Natural killer cell (primary cell): ENCODE measurements at regions not wholly inside any gene's neighbourhood (a gene's known extent, or its start where the extent isn't known, plus 50 kb on each side); places are given as distances from the start of the nearest gene placed in this dataset.

ENCODE experiments used
- ATAC-seq, 3 donors: fragments of 150-1000 bp in 2 of 3; fragments of 200-7000 bp in 1 of 3; cut with Tn5 transposase; 1 replicate in 1 of 3; 2 replicates in 2 of 3; pipeline ENCODE4 v1.10.0; 2021; ENCODE audit warnings: mild to moderate bottlenecking in 2 of 3, moderate library complexity in 2 of 3
- DNase-seq, 2 donors: peaks; one replicate each; pipeline versions ENCODE4 v3.0.0 to v3.0.0-alpha.2; 2013 to 2021; ENCODE audit warnings: mixed read lengths in 1 of 2
- H3K27ac ChIP-seq: one replicate; pipeline ENCODE4 v1.5.1; 2013; ENCODE audit warnings: mild to moderate bottlenecking, low read length
- H3K27me3 ChIP-seq: one replicate; pipeline ENCODE4 v1.6.1; 2013; ENCODE audit warnings: low read length; ENCODE audit not compliant: control insufficient read depth, insufficient read depth
- H3K36me3 ChIP-seq: one replicate; pipeline ENCODE4 v1.6.1; 2013; ENCODE audit warnings: low read length; ENCODE audit not compliant: control insufficient read depth, insufficient read depth
- H3K4me1 ChIP-seq: one replicate; pipeline ENCODE4 v1.6.1; 2013; ENCODE audit warnings: low read length; ENCODE audit not compliant: control insufficient read depth, insufficient read depth
- H3K4me3 ChIP-seq: one replicate; pipeline ENCODE4 v1.5.1; 2013; ENCODE audit warnings: low read length
- H3K9me3 ChIP-seq: one replicate; pipeline ENCODE4 v1.6.1; 2013; ENCODE audit warnings: low read length; ENCODE audit not compliant: control insufficient read depth, insufficient read depth
- H3K27ac Mint-ChIP-seq, 2 donors: one replicate each; pipeline ENCODE4 v1.8.0; 2022; ENCODE audit warnings: mild to moderate bottlenecking in 2 of 2, mixed read lengths in 2 of 2, moderate library complexity in 1 of 2
- H3K27me3 Mint-ChIP-seq, 2 donors: one replicate each; pipeline ENCODE4 v1.8.0; 2022; ENCODE audit warnings: low read depth in 2 of 2, mixed read lengths in 2 of 2
- H3K36me3 Mint-ChIP-seq: one replicate; pipeline ENCODE4 v1.8.0; 2022; ENCODE audit warnings: mixed read lengths
- H3K4me1 Mint-ChIP-seq, 2 donors: one replicate each; pipeline ENCODE4 v1.8.0; 2022; ENCODE audit warnings: mixed read lengths in 2 of 2
- H3K4me3 Mint-ChIP-seq: one replicate; pipeline ENCODE4 v1.8.0; 2022; ENCODE audit warnings: mild to moderate bottlenecking, moderate library complexity, mixed read lengths
- H3K9me3 Mint-ChIP-seq, 2 donors: one replicate each; pipeline ENCODE4 v1.8.0; 2022; ENCODE audit warnings: mixed read lengths in 2 of 2
- WGBS: methylation state at CpG from one replicate; pipeline ENCODE4 v1.1.7; 2013; ENCODE audit warnings: missing lambda C conversion rate; ENCODE audit not compliant: insufficient coverage; 5-methylcytosine and 5-hydroxymethylcytosine counted together
- intact Hi-C: fragments of 100-400 bp; cut with micrococcal nuclease; formaldehyde crosslinking; loops from one replicate; pipeline ENCODE4 v1.14.2; 2022
- TF ChIP-seq, protein P1 (sequence below): fragments of 200-600 bp; IDR thresholded peaks from one replicate; pipeline ENCODE4 v1.8.0; 2022; ENCODE audit warnings: antibody characterized with exemption

DNA sequence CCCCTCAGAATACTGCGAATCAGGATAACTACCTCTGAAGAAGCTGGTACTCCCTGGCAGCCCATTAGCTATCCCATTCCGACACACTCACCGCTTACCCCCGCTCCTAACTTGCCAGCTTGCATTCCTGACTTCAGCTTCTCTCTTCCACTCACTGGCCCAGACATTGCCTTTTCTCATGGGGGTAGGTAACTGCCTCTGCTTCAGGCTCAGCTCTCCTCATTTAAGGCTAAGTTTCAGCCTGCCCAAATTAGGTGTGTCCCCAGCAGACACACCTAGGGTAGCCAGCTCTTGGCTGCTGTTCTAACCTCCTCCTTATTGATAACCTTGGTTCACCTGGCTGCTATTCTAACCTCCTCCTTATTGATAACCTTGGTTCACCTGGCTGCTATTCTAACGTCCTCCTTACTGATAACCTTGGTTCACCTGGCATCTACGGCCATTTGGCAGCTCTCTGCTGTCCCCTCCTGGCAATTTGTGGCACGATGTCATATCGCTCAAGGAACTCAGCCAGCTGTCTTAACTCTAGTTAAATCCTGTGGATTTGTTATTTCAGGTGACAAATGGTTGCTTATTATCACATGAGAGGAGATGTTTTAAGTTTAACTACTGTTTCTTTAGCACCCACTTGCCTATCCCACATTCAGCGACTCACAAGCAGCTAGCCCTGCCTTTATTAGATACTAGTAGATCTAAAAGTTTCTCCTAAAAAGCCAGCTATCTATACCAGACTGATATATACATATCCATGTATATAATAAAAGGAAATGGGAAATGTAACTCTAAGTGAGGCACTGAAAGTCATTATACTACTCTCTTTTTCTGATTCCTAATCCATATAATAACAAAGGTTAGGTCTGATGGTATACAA is 106.5 kb upstream of the ACP3 start:
- intact Hi-C loops, result no loop called here
- TF ChIP-seq, protein P1, sequence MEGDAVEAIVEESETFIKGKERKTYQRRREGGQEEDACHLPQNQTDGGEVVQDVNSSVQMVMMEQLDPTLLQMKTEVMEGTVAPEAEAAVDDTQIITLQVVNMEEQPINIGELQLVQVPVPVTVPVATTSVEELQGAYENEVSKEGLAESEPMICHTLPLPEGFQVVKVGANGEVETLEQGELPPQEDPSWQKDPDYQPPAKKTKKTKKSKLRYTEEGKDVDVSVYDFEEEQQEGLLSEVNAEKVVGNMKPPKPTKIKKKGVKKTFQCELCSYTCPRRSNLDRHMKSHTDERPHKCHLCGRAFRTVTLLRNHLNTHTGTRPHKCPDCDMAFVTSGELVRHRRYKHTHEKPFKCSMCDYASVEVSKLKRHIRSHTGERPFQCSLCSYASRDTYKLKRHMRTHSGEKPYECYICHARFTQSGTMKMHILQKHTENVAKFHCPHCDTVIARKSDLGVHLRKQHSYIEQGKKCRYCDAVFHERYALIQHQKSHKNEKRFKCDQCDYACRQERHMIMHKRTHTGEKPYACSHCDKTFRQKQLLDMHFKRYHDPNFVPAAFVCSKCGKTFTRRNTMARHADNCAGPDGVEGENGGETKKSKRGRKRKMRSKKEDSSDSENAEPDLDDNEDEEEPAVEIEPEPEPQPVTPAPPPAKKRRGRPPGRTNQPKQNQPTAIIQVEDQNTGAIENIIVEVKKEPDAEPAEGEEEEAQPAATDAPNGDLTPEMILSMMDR, result no peak

DNA sequence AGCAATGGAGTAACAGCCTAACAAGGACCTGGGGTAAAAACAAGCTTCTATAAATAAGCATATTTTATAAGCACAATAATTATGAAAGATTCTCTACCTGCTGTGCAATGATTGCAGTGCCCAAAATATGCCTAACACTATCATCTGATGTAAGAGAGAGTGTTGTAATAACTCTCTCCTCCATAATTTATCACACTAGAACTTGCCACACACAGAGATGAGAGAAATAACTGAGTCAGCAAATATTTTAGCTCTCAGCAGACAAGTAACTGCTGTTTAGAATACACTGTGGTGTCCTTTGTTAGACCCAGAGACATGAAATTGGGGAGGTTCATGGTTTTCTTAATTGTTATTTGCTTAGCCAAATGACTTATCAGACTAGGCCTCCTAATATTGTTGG is 105.3 kb upstream of the ACP3 start:
- Histone ChIP-seq H3K4me1 (no peaks in the 10 kb centered on the region), H3K27me3 (no peaks in the 10 kb centered on the region), H3K27ac (no peak overlapping the region), H3K36me3 (no peaks in the 10 kb centered on the region), H3K9me3 (no peaks in the 10 kb centered on the region), H3K4me3 (no peak overlapping the region)
- Mint-ChIP-seq H3K4me1 (no peaks in the 10 kb centered on the region), H3K36me3 (no peaks in the 10 kb centered on the region), H3K27ac (no peak overlapping the region), H3K9me3 (no peaks in the 10 kb centered on the region), H3K27me3 (peaks cover 0 to 5% of the 10 kb centered on the region in 2 donors), H3K4me3 (no peak overlapping the region)
- intact Hi-C loops, result no loop called here
- DNase-seq (no peak), ATAC-seq (no peak)
- TF ChIP-seq, protein P1, result no peak

More for the DNA sequence above, 106.5 kb upstream of the ACP3 start:
- H3K4me1 Mint-ChIP-seq, result no peaks in the 10 kb centered on the region
- Histone ChIP-seq H3K9me3 (no peaks in the 10 kb centered on the region), H3K4me3 (no peak overlapping the region), H3K4me1 (no peaks in the 10 kb centered on the region), H3K36me3 (no peaks in the 10 kb centered on the region), H3K27me3 (no peaks in the 10 kb centered on the region), H3K27ac (no peak overlapping the region)
- H3K4me3 Mint-ChIP-seq, result no peak overlapping the region
- H3K9me3 Mint-ChIP-seq, result no peaks in the 10 kb centered on the region
- no peak for ATAC-seq
- no peak overlapping the region for H3K27ac Mint-ChIP-seq
- peaks cover 0 to 5% of the 10 kb centered on the region in 2 donors for H3K27me3 Mint-ChIP-seq
- H3K36me3 Mint-ChIP-seq, result no peaks in the 10 kb centered on the region
- DNase-seq, result peak in 1 of 2 donors; percentile 17
- WGBS, result 55% methylated on average over 8 of the region's 9 CpGs

DNA sequence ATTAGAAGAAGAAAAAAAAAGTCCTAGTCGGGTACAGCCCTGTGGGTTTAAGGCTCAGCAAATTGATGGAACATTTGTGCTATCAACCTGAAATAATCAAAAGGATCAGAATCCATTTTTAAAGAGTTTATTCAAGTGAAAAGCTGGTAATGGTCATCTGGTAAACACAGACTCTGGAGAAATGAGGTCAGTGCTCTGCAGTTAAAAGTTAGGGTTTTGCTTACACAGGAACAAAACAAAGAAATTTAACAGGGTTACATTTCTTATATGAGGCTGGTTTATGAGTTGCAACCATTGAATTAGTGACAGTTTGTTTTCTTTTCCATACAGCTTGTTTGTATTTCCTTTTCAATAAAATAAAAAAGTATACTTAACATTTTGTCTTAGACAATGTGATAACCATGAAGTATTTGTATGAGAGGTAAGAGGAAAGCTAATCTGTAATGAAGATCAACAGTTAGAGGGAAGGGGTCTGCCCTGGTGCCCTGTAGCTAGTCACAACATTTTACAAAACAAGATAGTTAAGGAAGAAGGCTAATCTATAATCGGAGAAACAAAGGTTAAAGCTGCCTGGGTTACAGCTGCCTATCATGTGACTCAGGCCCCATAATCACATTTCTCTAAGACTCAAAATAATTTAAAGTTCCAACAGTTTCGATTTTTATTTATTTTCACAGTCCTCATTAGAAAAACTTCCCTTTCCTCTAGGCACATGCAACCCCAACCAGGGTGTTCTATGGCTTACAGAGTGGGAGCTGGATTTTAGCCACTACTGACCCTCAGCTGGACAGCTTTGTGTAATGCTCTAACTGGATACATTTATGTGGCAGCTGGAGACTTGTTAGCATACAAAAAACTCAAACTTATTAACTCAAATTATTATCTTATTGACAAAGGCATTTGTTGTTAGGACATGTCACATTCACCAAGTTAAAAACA is 98.1 kb upstream of the ACP3 start:
- H3K27ac ChIP-seq, result no peak overlapping the region
- TF ChIP-seq, protein P1, result no peak
- ATAC-seq, result no peak
- no peaks in the 10 kb centered on the region for H3K9me3 Mint-ChIP-seq
- H3K36me3 Mint-ChIP-seq, result no peaks in the 10 kb centered on the region
- no peak overlapping the region for H3K4me3 ChIP-seq
- intact Hi-C loops, result no loop called here
- no peak overlapping the region for H3K4me3 Mint-ChIP-seq
- 66% methylated on average over 3 of the region's 3 CpGs for WGBS
- DNase-seq, result no peak
- H3K4me1 ChIP-seq, result no peaks in the 10 kb centered on the region
- no peaks in the 10 kb centered on the region for H3K4me1 Mint-ChIP-seq
- no peaks in the 10 kb centered on the region for H3K9me3 ChIP-seq
- H3K27me3 ChIP-seq, result no peaks in the 10 kb centered on the region
- H3K27me3 Mint-ChIP-seq, result no peaks in the 10 kb centered on the region
- H3K27ac Mint-ChIP-seq, result no peak overlapping the region
- H3K36me3 ChIP-seq, result no peaks in the 10 kb centered on the region
